ENCODE measurements at regions not wholly inside any gene's neighbourhood (a gene's known extent, or its start where the extent isn't known, plus 50 kb on each side); places are given as distances from the start of the nearest gene placed in this dataset.

GRCh38 chr22:47658182-47658581, 895.7 kb downstream of the TBC1D22A start:
- no peak overlapping the region for H3K4me3 ChIP-seq (ENCODE audit: low read depth, low read length)
- no peak for TF ChIP-seq CTCF (IDR thresholded peaks at IDR 0.05; ENCODE audit: borderline replicate concordance, insufficient read depth, low read depth, low read length)

- no peak overlapping the region for H3K4me3 ChIP-seq (ENCODE audit: low read depth, low read length)
- no peak for TF ChIP-seq CTCF (IDR thresholded peaks at IDR 0.05; ENCODE audit: borderline replicate concordance, insufficient read depth, low read depth, low read length)
Observed at GRCh38 chr22:47657224-47657623, 894.8 kb downstream of the TBC1D22A start.

DNA sequence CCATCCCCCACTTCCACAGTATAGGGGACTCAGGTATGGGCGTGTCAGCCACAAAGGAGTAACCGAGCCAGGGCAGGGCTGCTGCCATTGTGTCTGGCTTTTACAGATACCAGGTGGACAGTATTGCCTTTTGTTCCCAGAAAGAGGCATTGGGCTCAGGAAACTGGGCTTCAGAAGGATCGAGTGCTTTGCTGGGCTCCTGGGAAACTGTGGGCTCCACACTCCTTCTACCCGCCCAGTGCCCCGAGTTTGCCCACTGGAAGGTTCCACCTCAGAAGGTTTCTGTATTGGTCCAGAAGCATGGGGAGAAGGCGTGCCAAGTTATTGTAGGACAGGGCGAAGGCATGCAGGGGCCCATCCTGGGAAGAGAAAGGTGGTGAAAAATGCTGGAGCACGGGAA, 894.4 kb downstream of the TBC1D22A start:
- no peak for TF ChIP-seq CTCF (IDR thresholded peaks at IDR 0.05; ENCODE audit: borderline replicate concordance, insufficient read depth, low read depth, low read length)

DNA sequence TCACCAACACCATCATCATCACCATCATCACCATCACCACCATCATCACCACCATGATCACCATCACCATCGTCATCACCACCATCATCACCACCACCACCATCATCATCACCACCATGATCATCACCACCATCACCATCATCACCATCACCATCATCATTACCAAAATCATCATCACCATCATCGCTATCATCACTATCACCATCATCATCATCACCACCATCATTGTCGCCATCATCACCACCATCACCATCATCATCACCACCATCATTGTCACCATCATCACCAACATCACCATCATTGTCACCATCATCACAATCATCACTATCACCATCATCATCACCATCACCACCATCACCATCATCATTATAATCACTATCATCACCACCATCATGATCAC, 893.5 kb downstream of the TBC1D22A start:
- no peak for TF ChIP-seq CTCF (IDR thresholded peaks at IDR 0.05; ENCODE audit: borderline replicate concordance, insufficient read depth, low read depth, low read length)
- no peak overlapping the region for H3K4me3 ChIP-seq (ENCODE audit: low read depth, low read length)

More for the DNA sequence above, 894.4 kb downstream of the TBC1D22A start:
- no peak overlapping the region for H3K4me3 ChIP-seq (ENCODE audit: low read depth, low read length)

DNA sequence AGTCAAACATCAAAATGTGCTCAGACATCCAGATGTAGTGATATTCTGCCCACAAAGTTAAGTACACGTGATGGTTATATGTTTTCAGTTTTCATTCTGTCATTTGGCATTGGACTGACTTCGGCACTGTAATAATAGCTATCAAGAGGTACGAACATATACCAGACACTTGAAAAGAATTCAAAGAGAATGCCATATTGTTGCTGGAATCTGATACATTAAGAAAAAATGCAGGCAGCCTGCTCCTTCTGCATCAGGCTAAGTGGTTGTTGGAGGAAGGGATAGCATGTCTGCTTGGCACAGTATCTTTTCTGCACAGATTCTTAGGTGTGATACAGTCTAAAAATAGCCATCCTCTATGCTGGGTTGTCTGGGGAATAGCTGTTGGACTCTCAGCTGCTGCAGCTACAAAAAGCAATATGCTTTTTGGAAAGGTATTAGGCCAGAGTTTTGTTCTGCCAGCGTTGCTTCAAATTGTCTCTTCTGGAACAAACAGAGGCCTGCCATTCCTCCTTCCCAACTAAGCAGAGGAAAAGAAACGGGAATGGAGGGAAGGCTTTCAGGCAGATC, 892.6 kb downstream of the TBC1D22A start:
- no peak overlapping the region for H3K4me3 ChIP-seq (ENCODE audit: low read depth, low read length)
- TF ChIP-seq CTCF (IDR thresholded peaks at IDR 0.05; ENCODE audit: borderline replicate concordance, insufficient read depth, low read depth, low read length), result no peak

DNA sequence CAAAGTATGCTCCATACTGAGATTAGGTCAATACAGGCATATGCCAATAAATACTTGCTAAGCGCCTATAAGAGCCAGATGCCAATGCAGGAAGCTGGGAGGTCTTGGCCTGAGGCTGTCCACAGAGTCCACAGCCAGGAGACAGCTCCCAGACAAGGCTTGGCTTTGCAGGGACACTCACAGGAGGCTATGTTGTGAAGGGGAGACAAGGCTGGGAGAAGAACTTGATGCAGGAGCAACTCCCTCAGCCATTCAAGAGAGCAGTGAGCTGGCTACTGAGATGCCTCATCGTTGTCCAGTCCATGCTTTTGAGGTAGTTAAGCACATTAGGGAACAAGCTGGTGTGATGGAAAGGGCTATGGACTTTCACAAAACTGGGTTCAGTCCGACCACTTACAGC, 891.5 kb downstream of the TBC1D22A start:
- H3K4me3 ChIP-seq (ENCODE audit: low read depth, low read length), result no peak overlapping the region
- no peak for TF ChIP-seq CTCF (IDR thresholded peaks at IDR 0.05; ENCODE audit: borderline replicate concordance, insufficient read depth, low read depth, low read length)

- no peak overlapping the region for H3K4me3 ChIP-seq (ENCODE audit: low read depth, low read length)
- TF ChIP-seq CTCF (IDR thresholded peaks at IDR 0.05; ENCODE audit: borderline replicate concordance, insufficient read depth, low read depth, low read length), result no peak
Observed at GRCh38 chr22:47651216-47651987, 889.0 kb downstream of the TBC1D22A start.
